SK-N-SH treated with all-trans-retinoic acid at 6 μM for 48 hours (cell line): ENCODE measurements at regions not wholly inside any gene's neighbourhood (a gene's known extent, or its start where the extent isn't known, plus 50 kb on each side); places are given as distances from the start of the nearest gene placed in this dataset.

Experiments used
- ARNTL ChIP-seq: fragments of 450-650 bp; formaldehyde crosslinking; IDR thresholded peaks from 2 replicates; pipeline ENCODE4 v1.5.0; 2020; ENCODE audit warnings: low read depth, mild to moderate bottlenecking, moderate library complexity, borderline replicate concordance
- CREB5 ChIP-seq: fragments of 250-450 bp; sonication (Bioruptor Pico); IDR thresholded peaks from 2 replicates; pipeline ENCODE4 v1.5.1; 2020; ENCODE audit warnings: low read depth, mild to moderate bottlenecking, moderate library complexity
- CSDC2 ChIP-seq: fragments of 250-450 bp; sonication (Bioruptor Pico); IDR thresholded peaks from 2 replicates; pipeline ENCODE4 v1.5.0; 2020; ENCODE audit warnings: mild to moderate bottlenecking, moderate library complexity
- ZC3H10 ChIP-seq: fragments of 250-450 bp; sonication (Bioruptor Pico); IDR thresholded peaks from 2 replicates; pipeline ENCODE4 v1.5.1; 2021; ENCODE audit warnings: mild to moderate bottlenecking, moderate library complexity

- no peak for TF ChIP-seq CSDC2 (CRISPR knock-in tag)
- no peak for TF ChIP-seq ZC3H10 (CRISPR knock-in tag)
- no peak for TF ChIP-seq ARNTL (CRISPR knock-in tag)
- TF ChIP-seq CREB5 (CRISPR knock-in tag), result no peak
These were observed 66.5 kb downstream of the CYB561 start for GRCh38 chr17:63379636-63380035.
